ACHN (cell line): ENCODE measurements at regions not wholly inside any gene's neighbourhood (a gene's known extent, or its start where the extent isn't known, plus 50 kb on each side); places are given as distances from the start of the nearest gene placed in this dataset.

Experiments
- DNase-seq: peaks from one replicate; pipeline ENCODE4 v3.0.0-alpha.2; 2015
- in situ Hi-C: cut with HindIII; loops from 2 replicates; pipeline ENCODE4 v1.10.0; 2017; ENCODE audit warnings: low sequenced_read_pairs, low pct_ligation_motif_present, low pct_unique_long_range_greater_than_20kb

DNA sequence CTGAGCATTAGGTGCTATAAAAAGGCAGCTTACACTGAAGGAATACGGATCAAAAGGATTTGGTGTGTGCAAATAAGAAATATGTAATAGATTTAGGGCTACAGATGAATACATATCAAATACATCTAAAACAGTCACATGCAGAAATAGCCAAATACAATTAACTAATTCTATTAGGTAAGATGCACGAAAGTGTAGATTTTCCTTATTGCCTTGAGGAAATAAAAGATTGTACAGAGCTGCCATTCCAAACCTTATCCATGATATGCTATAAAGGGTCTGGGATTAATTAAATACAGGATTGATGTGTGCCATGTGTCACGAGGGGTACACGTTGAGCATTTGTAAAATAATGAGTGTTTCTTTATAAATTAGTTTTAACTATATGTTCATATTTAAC is 107.0 kb upstream of the ELOVL6 start:
- DNase-seq = no peak
- in situ Hi-C loops = no loop called here

DNA sequence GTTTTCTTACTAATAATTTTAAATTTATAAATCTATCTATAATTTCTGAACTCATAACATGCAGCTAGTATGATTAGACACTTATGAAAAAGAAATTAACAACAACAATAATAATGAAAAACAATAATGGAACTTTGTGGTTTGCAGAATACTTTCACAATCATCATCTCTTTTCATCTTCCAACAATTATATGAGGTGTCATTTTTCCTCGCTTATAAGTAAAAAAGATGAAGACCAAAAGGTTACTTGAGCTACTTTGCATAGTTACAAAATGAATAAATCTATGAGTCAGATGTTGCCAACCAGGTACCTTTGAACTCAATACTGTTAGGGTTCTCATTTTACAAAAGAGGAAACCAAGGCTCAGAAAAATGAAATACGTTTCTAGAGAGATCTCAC is 98.5 kb upstream of the ELOVL6 start:
- in situ Hi-C loops = no loop called here
- no peak for DNase-seq

- in situ Hi-C loops = no loop called here
- no peak for DNase-seq
Measured at GRCh38 chr4:110294165-110294564, 95.8 kb upstream of the ELOVL6 start.

- in situ Hi-C loops = no loop called here
- no peak for DNase-seq
Measured at GRCh38 chr4:110292994-110293744, 94.8 kb upstream of the ELOVL6 start.

- in situ Hi-C loops = no loop called here
- no peak for DNase-seq
Measured at GRCh38 chr4:110290511-110290910, 92.1 kb upstream of the ELOVL6 start.

- in situ Hi-C loops = no loop called here
Measured at GRCh38 chr4:110289601-110290100, 91.2 kb upstream of the ELOVL6 start.

GRCh38 chr4:110287130-110287529 is 88.7 kb upstream of the ELOVL6 start:
- peak; percentile 2 for DNase-seq
- in situ Hi-C loops = no loop called here

More at GRCh38 chr4:110289601-110290100, 91.2 kb upstream of the ELOVL6 start:
- no peak for DNase-seq

DNA sequence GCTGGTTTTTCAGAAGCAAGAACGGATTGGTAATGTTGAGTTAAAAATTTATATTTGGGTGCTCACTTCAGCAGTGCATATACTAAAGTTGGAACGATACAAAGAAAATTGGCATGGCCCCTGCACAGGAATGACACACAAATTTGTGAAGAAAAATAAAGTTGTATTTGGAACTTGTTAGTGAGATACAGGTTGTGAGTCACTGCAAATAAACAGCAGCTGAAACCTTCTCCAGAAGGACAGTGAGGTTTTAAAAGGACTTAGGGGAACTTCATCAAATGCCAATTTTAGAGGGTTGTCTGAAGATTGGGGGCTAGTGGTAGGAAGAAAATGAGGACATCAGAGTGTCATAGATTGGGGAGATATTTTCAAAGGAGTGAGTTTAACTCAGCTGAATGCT is 79.7 kb upstream of the ELOVL6 start:
- in situ Hi-C loops = no loop called here
- no peak for DNase-seq

- in situ Hi-C loops = no loop called here
Measured at GRCh38 chr4:110275871-110276270, 77.5 kb upstream of the ELOVL6 start.

DNA sequence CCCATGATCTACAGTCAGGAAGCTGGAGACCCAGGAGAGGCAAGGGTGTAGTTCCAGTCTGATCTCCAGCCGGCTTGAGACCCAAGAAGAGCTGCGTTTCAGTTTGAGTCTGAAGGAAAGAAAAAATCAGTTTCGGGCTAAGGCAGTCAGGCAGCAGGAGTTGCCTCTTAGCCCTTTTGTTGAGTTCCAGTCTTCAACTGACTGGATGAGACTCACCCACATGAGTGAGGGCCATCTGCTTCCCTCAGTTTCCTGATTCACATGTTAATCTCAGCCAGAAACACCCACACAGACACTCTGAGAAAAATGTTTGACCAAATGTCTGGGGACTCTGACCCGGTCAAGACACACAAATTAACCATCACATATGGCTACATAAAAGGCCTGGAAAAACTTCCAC is 73.6 kb upstream of the ELOVL6 start:
- in situ Hi-C loops = no loop called here

More at GRCh38 chr4:110275871-110276270, 77.5 kb upstream of the ELOVL6 start:
- DNase-seq = no peak

DNA sequence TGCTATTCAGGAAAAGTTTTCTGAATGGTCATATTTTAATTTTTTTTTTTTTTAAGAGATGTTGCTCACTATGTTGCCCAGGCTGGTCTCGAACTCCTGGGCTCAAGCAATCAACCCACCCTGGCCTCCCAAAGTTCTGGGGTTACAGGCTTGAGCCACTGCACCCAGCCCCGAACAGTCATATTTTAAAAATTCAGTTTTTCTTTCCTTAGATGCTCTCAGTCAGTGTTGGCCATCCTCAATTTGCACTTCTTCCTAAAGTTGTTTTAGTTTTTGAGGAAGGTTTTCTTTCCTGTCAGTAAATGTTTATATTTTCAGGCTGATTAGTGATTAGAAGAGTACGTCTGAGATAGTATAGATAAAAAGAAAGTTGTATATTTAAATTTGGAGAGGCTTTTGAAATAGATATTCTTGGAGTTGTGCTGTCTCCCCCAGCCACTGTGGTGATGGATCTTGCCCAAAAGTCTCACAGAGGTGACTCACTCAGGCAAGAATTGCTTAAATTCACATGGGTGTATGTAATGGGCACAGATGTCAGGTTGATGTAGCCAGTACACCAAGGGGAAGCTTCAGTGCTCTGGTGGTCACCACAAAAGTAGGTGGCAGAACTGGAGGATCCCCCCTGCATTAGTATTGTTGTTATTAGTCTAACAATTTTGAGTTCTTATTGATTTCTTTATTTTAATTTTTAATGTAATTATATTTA is 72.2 kb upstream of the ELOVL6 start:
- DNase-seq = no peak

More for the DNA sequence above, 73.6 kb upstream of the ELOVL6 start:
- no peak for DNase-seq

GRCh38 chr4:110268790-110269189 is 70.4 kb upstream of the ELOVL6 start:
- DNase-seq = no peak
- in situ Hi-C loops = no loop called here

More for the DNA sequence above, 72.2 kb upstream of the ELOVL6 start:
- in situ Hi-C loops = no loop called here

- DNase-seq = no peak
- in situ Hi-C loops = no loop called here
Measured at GRCh38 chr4:110268352-110268751, 69.9 kb upstream of the ELOVL6 start.

DNA sequence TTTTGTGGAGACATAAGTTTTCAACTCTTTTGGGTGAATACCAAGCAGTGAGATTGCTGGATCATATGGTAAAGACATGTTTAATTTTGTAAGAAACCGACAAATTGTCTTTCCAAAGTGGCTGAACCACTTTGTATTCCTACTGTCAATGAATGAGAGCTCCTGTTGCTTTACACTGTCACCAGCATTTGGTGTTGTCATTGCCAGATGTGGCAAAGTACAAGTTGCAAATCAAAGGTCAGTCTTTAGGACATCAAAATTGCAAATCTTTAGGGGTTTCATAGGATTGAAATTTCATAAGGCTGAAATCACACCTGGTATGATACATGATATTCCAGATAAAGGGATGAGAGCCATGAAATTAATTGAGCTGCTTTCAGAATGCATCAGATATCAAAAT is 67.7 kb upstream of the ELOVL6 start:
- in situ Hi-C loops = no loop called here
- no peak for DNase-seq

DNA sequence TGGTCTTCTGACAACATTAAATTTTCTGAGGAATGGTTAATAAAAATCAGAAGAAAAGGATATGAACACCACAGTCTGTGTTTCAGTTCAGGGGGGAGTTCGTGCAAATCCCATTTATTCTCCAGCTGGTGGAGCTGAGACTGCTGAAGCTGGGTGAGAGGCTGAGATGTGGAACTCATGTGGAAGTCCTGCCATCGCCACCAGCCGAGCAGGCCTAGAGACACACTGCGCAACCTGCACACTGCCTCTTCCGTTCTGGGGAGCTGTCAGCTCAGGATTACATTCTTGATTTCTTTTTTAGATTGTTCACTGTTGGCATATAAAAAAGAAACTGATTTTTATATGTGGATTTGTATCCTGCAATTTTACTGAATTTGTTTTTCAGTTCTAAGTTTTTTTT is 66.6 kb upstream of the ELOVL6 start:
- no peak for DNase-seq
- in situ Hi-C loops = no loop called here

- in situ Hi-C loops = no loop called here
- no peak for DNase-seq
Measured at GRCh38 chr4:110260299-110260698, 61.9 kb upstream of the ELOVL6 start.

- in situ Hi-C loops = no loop called here
- no peak for DNase-seq
Measured at GRCh38 chr4:110250023-110250387, 51.6 kb upstream of the ELOVL6 start.

DNA sequence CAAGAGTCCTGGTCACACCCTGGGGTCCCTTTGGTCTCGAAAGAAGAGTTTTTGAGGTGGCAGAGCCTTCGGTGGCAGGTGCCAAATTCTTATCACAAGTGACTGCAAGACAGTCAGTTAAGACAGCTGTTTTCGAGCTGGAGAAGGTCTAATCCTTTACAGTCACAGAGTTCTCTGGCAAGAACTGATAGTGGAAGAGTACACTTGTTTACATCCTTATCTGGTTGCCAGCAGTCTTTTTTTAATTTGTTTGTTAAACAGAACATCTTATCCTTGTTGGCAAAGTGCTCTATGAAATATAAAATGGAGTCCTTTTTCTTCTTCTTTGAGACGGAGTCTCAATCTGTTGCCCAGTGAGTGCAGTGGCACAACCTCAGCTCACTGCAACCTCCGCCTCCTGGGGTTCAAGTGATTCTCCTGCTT is 50.4 kb upstream of the ELOVL6 start:
- in situ Hi-C loops = no loop called here
- DNase-seq = no peak
